Endothelial cell (in vitro differentiated cells): ENCODE measurements at regions not wholly inside any gene's neighbourhood (a gene's known extent, or its start where the extent isn't known, plus 50 kb on each side); places are given as distances from the start of the nearest gene placed in this dataset.

Source experiments
- DNase-seq: peaks from one replicate; pipeline ENCODE4 v3.0.0; 2021; ENCODE audit warnings: low spot score
- H3K27ac Mint-ChIP-seq: one replicate; pipeline ENCODE4 v1.8.0; 2021; ENCODE audit warnings: mixed read lengths, inconsistent platforms; ENCODE audit not compliant: unreplicated experiment
- H3K27me3 Mint-ChIP-seq: one replicate; pipeline ENCODE4 v1.8.0; 2021; ENCODE audit warnings: mild to moderate bottlenecking, moderate library complexity, mixed read lengths, inconsistent platforms; ENCODE audit not compliant: unreplicated experiment
- H3K36me3 Mint-ChIP-seq: one replicate; pipeline ENCODE4 v1.8.0; 2021; ENCODE audit warnings: mild to moderate bottlenecking, low read depth, mixed read lengths, inconsistent platforms; ENCODE audit not compliant: unreplicated experiment
- H3K4me1 Mint-ChIP-seq: one replicate; pipeline ENCODE4 v1.8.0; 2021; ENCODE audit warnings: mild to moderate bottlenecking, mixed read lengths, inconsistent platforms; ENCODE audit not compliant: unreplicated experiment
- H3K4me3 Mint-ChIP-seq: one replicate; pipeline ENCODE4 v1.8.0; 2021; ENCODE audit warnings: mild to moderate bottlenecking, mixed read lengths, inconsistent platforms; ENCODE audit not compliant: unreplicated experiment
- H3K9me3 Mint-ChIP-seq: one replicate; pipeline ENCODE4 v1.8.0; 2021; ENCODE audit warnings: mixed read lengths, inconsistent platforms; ENCODE audit not compliant: unreplicated experiment
- TF ChIP-seq, protein P1 (sequence below): fragments of 200-600 bp; sonication (generic); IDR thresholded peaks from one replicate; pipeline ENCODE4 v1.5.0; 2021; ENCODE audit warnings: antibody characterized with exemption; ENCODE audit not compliant: unreplicated experiment

DNA sequence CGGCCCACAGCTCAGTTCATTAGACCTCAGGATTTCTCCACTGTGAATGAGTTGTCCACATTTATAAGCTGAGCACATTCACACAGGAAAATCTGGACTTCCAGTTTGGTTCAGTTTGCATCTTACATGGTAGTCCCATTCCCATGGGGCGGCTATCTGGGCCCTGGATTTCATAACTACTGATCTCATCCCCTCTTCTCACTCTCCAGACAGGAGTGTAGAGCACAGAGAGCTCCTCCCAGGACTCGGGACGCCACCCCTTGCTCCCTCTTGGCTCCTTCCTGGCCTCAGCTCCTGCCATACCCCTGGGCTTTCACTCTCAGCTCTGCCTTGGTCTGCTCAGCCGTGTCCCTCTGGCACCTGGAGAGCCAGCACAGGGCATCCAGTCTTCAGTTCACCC lies 117.6 kb upstream of the TCERG1L start:
- peaks cover 11% of the 10 kb centered on the region for H3K27me3 Mint-ChIP-seq
- peaks cover 63% of the 10 kb centered on the region for H3K9me3 Mint-ChIP-seq
- no peaks in the 10 kb centered on the region for H3K4me1 Mint-ChIP-seq
- H3K27ac Mint-ChIP-seq = no peak overlapping the region
- H3K4me3 Mint-ChIP-seq = no peak overlapping the region
- DNase-seq = no peak
- H3K36me3 Mint-ChIP-seq = peaks cover 17% of the 10 kb centered on the region
- TF ChIP-seq, protein P1, sequence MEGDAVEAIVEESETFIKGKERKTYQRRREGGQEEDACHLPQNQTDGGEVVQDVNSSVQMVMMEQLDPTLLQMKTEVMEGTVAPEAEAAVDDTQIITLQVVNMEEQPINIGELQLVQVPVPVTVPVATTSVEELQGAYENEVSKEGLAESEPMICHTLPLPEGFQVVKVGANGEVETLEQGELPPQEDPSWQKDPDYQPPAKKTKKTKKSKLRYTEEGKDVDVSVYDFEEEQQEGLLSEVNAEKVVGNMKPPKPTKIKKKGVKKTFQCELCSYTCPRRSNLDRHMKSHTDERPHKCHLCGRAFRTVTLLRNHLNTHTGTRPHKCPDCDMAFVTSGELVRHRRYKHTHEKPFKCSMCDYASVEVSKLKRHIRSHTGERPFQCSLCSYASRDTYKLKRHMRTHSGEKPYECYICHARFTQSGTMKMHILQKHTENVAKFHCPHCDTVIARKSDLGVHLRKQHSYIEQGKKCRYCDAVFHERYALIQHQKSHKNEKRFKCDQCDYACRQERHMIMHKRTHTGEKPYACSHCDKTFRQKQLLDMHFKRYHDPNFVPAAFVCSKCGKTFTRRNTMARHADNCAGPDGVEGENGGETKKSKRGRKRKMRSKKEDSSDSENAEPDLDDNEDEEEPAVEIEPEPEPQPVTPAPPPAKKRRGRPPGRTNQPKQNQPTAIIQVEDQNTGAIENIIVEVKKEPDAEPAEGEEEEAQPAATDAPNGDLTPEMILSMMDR = no peak

DNA sequence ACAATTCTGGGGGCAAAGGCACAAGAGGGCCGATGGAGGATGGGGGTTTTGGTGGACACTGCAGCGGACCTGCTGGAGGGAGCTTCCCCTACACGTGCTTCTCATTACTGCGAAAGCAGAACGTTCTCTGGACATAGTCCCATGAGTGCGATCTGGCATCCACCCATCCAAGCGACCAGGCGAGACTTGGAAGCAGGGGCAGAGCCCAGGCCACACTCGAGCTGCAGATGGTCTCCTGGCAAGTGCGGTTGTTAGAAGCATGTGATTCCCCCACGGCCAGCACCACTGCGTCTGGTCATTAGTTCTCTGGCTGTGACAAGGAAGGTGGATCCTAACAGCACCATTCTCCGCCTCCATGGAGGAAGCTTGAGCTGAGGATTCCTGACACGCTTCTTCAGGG lies 118.4 kb upstream of the TCERG1L start:
- H3K27ac Mint-ChIP-seq = no peak overlapping the region
- peaks cover 58% of the 10 kb centered on the region for H3K9me3 Mint-ChIP-seq
- peaks cover 9% of the 10 kb centered on the region for H3K27me3 Mint-ChIP-seq
- TF ChIP-seq, protein P1 = no peak
- no peaks in the 10 kb centered on the region for H3K4me1 Mint-ChIP-seq
- H3K36me3 Mint-ChIP-seq = peaks cover 15% of the 10 kb centered on the region
- no peak overlapping the region for H3K4me3 Mint-ChIP-seq
- DNase-seq = no peak

DNA sequence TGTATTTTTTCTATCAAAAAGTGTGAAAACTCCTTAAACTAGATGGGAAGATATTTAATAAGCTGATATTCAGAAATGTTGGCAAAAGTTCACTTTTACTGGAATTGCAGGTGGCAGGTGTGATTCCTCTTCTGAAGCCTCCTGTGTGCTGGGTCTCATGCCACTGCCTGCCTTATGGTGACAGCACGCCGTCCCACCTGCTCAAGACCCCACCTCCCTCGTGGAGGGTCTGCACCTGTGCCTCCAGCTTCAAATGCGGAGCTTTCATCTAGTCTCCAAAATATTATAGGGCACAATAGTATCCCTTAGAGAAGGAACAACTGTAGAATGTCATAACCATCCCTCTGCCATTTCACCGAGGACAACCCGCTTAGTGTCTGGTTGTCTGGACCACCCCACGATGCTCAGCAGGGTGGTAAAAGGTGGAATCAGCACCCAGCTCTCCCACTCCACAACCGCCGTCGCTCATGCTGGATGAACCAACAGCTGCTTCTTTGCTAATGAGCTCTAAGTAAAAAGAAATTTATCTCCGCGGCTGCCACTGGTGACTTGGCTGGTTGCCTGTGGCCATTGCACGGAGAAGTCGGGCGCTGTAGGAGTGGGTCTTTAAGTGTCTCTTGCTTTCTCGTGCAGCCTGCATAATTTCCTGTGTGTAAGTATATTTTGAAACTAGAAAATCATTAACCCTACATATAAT lies 119.3 kb upstream of the TCERG1L start:
- Mint-ChIP-seq H3K27me3 (peaks cover 7% of the 10 kb centered on the region), H3K4me3 (no peak overlapping the region), H3K36me3 (peaks cover 12% of the 10 kb centered on the region), H3K4me1 (no peaks in the 10 kb centered on the region), H3K27ac (no peak overlapping the region), H3K9me3 (peaks cover 56% of the 10 kb centered on the region)
- no peak for DNase-seq
- TF ChIP-seq, protein P1 = no peak

DNA sequence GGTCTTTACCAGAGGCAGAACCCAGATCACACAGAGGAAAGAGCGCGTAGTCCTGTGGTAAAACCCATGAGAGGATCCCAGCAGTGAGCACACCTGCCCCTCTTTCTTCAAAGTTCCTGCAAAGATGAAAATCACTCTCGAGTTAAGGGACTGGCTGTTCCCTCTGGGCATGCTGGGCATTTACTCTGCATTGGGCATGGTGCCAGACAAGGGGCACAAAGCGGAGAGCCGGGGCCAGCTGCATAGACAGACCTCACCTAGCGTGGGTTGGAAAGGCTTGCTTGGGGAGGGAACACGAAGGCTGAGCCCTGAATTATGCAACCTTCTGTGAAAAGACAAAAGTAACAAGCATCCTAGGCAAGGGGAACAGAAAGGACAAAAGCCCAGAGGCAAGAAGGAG lies 120.0 kb upstream of the TCERG1L start:
- TF ChIP-seq, protein P1 = no peak

DNA sequence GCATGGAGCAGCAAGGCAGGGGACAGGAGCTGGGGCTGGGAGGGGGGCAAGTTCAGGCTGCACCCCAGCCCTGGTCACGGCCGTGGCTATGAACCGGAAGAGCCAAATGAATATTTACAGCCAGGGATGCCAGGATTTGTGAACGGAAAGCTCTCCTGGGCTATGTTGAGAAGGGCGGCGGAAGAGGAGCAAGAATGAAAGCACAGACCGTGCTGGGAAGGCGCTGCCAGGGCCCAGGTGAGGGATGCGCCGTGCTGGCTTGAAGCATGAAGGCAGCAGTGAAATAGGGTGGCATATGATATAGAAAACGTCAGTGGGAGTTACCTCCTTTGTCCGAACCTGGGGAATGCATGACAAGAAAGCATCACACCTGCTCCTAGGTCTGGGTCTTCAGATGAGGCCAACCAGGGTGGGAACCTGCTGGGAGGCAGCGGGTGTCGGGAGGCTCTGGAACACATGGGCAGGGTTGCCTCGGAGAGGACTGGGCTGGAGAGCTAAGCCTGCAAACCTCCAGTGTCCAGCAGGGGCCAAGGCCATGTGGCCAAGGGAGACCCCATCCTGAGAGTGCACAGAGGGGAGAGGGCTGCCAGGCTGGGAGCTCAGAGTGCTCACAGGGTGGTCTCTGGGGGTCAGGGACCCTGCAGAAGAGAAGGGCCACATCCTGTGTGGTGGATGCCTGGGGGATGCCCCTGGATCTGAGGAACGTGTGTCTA lies 120.6 kb upstream of the TCERG1L start:
- H3K27me3 Mint-ChIP-seq = peaks cover 9% of the 10 kb centered on the region
- H3K27ac Mint-ChIP-seq = no peak overlapping the region
- H3K4me1 Mint-ChIP-seq = no peaks in the 10 kb centered on the region
- TF ChIP-seq, protein P1 = no peak
- no peak for DNase-seq
- peaks cover 12% of the 10 kb centered on the region for H3K36me3 Mint-ChIP-seq
- H3K4me3 Mint-ChIP-seq = no peak overlapping the region
- H3K9me3 Mint-ChIP-seq = peaks cover 56% of the 10 kb centered on the region

More for the DNA sequence above, 120.0 kb upstream of the TCERG1L start:
- Mint-ChIP-seq H3K36me3 (peaks cover 12% of the 10 kb centered on the region), H3K4me1 (no peaks in the 10 kb centered on the region), H3K27me3 (peaks cover 7% of the 10 kb centered on the region), H3K27ac (no peak overlapping the region), H3K9me3 (peaks cover 56% of the 10 kb centered on the region), H3K4me3 (no peak overlapping the region)
- no peak for DNase-seq
